NCI-H345 (cell line): ENCODE measurements at regions not wholly inside any gene's neighbourhood (a gene's known extent, or its start where the extent isn't known, plus 50 kb on each side); places are given as distances from the start of the nearest gene placed in this dataset.
"Not testable (repeated sequence)": the region's sequence is repeated elsewhere in the genome, so short reads cannot be mapped to it uniquely, and the experiment has no call there.

Experiments used
- DNase-seq: peaks from one replicate; lab custom pipeline; 2025; lab: John Stamatoyannopoulos, UW

DNA sequence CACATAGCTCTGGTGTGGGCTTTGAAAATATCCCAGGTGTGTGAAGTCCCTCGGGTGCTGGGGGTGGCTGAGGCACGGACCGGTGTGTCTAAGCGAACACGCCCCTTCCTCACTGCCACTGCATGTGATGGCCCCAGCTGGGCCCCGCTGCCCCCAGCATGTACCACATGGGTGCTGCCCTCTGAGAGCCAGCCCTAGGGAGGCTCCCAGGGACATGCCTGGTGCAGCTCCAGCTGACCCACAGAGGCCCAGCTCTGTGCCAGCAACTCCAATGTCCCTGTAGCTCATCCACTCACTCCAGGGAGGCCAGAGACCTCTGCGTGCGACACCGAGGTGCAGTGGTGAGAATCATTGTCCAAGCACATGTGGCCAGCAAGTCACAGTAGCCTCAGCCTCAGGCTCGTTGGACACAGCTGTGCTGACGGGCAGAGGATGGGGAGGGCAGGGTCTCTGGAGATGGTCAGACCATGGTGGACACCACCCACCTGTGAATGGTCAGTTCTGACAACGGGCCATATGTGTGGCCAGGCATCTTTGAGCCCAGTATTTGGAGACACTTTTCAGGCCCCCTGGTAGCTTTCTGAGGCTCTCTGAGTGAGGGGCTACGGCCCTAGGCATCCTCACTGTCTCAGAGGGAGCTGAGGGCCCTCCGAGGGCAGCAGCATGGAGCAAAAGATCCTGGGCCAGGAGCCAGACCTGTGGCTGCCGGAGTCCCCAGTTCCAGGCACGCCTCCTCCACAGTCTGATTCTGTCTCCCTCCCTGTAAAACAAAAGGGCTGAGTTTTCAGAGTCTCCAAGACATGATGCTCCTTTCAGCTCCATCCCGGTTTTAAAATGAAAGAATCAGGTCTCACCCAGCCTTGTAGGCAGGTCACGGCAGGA lies 220.7 kb downstream of the NDUFA10 start:
- no peak for DNase-seq

DNA sequence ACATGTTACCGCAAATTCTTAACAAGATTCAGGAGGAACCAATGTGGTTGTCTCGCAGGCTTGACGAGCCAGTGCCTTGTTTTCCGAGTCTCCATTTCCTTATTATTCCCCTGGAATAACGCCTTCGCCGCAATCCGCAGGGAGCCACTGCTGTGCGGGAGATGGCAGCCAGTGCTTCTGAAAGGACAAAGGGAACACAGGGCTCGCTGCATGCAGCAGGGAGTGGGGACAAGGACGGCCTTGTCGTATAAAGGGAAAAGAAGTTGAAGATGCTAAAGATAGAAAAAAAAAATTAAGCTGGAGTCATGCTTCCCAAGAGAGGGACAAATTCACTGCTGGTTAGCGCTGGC lies 221.4 kb downstream of the NDUFA10 start:
- no peak for DNase-seq

DNA sequence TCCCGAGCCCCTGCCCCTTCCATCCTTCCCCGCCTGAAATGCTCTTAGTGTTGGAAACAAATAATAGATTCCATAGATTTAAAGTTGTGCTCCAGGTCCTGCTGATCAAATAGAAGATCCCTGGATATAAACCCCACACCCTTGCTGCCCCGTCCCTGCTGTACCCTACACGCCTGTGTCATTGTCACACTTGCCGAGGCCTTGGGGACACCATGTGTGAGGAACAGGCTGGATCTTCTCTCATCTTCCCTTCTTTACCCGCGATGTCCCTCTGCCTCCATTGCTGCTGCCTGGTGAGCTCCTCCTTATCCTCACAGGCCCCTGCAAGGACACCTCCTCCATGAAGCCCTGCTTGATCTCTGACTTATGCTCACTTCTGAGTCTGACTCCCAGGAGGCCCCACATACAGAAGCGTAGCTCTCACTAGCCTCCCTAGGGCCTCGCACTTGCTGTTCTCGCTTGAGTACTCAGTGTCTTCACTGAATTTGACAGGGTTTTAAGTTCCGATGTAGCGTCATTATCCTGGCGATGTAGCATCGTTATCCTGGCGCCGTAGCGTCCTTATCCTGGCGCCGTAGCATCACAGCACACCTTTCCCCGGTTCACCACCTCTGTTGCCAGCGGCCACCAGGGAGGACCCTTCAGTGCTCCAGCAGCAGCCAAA lies 221.9 kb downstream of the NDUFA10 start:
- no peak for DNase-seq

DNA sequence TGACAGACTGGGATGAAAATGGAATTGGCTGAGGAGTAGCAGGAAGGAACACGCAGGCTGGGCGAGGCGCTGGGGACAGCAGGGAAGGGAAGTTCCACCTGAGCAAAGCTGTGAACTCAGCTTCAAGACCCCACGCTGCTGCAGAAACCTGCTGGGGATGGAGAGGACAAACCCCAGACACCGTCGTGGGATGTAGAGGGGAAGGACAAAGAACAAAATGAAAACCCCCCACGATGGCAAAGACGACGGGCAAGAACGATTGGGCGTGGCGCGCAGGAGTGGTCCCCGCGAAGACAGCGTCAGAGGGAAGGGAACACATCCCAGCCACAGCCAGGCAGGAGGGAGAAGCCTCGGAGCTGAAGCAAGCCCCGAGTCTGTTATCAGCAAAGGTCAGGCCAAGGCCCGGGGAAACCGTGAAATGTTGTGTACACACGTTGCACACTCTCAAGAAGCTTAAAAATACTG lies 222.9 kb downstream of the NDUFA10 start:
- no peak for DNase-seq

DNA sequence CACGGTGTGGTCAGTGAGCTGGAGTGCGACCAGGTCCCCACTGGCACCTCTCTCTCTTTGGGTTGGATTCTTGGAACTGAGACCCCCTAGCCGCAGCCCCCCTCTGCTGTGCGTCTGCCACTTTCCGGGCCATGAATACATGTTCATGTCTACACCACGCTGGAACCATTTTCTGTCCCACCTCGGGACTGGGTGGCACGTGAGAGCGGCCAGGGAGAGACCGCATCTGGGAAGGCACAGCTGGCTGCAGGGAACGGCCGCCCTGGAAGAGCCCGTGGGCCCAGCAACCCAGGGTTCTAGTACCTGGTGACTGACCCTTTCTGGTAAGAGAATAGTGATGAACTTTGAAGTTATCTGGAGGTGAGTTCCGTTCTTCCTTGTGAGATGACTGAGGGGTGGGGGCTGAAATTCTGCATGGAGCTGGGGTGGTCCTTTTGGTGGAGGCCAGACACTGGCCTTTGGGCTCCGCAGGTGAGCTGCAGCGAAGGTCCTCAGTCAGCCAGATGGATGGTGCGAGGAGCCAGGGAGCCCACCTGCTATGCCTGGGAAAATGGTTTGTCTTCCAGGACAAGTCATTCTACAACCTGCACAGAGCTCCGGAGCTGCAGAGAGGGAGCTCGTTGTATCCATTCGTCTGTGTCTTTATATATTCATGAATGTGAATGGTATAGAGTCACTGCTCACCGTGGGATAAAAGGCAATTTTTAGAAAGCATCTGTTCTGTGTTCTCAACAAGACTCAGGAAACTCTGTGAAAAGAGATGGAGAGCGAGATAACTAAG lies 223.5 kb downstream of the NDUFA10 start:
- no peak for DNase-seq

DNA sequence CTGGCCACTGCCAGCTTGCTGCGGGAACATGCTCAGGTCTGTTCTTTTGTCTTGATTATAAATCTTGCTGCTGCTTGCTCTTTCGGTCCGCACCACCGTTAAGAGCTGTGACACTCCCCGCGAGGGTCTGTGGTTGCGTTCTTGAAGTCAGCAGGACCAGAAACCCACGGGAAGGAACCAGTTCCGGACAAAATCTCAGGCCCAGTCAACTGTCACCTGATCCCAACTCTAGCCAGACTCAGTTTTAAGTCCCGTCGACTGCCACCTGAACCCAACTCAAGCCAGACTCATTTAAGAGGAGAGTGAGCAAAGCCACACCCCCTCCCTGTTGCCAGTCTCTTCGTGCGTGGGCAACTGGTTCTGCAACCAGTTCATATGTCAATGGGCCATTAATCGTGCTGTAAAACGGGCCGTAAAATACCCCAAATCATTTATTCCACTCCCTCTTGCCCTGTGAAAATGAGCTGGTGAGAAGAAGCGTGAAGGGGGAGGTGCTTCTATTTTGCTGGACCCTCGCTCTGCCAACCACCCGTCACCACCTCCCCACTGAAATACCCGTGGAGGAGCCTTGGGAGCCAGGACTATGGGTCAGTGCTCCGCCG lies 224.3 kb downstream of the NDUFA10 start:
- no peak for DNase-seq

DNA sequence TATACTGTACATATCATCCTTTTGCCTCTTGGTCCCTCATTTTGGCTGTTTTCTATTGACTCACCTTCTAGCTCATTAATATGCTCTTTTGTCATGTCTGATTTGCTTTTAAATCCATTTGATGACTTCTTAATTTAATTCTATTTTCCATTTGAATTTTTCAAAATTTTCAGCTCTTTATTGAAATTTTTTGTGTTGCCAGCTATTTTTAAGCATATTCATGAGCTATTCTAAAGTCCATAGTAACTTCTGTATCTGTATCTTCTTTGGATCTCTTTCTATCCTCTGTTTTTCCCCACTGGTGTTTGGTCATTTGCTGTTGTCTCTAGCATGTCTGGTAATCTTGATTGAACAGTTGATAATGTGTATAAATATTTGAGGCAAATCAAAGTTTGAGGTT lies 227.8 kb downstream of the NDUFA10 start:
- no peak for DNase-seq

DNA sequence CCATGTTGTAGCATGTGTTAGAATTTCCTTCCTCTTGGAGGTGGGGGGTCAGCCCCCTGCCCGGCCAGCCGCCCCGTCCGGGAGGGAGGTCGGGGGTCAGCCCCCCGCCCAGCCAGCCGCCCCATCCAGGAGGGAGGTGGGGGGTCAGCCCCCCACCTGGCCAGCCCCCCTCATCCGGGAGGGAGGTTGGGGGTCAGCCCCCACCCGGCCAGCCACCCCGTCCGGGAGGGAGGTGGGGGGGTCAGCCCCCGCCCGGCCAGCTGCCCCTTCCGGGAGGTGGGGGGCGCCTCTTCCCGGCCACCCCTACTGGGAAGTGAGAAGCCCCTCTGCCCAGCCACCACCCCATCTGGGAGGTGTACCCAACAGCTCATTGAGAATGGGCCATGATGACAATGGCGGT lies 229.4 kb downstream of the NDUFA10 start:
- DNase-seq, result not testable (repeated sequence)

DNA sequence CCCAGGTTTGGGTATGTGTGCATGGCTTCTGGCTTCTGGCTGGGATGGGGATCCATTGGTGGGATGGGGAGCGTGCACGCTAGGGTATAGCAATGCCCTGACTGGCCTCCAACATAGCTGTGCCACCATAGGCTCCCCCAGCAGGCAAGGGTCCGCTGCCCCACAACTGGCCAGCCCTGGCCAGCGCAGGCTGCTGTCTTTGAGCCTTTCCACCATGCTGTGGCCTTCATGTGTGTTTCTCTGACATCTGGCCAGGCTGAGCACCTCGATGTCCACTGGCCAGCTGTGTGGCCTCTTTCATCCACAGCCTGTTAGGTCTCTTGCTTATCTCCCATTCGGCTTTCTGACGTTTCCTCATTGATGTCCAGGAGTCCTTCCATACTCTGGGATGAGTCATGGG lies 231.3 kb downstream of the NDUFA10 start:
- no peak for DNase-seq

DNA sequence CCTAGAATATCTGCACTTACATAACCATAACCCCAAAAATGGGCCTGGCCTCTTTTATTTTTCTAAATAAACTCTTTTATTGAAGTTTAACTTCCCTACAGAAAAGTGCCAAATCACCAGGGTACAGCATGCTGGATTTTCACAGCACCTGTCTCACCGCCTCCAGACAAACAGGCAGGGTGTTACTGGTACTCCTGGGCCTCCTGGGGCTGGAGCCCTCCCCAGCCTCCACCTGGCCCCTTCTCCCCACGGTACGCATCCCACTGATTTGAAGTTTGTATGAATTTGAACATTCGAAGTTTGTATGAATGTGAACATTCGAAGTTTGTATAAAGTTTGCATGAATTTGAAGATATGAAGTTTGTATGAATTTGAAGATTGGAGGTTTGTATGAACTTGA lies 232.1 kb downstream of the NDUFA10 start:
- no peak for DNase-seq

DNA sequence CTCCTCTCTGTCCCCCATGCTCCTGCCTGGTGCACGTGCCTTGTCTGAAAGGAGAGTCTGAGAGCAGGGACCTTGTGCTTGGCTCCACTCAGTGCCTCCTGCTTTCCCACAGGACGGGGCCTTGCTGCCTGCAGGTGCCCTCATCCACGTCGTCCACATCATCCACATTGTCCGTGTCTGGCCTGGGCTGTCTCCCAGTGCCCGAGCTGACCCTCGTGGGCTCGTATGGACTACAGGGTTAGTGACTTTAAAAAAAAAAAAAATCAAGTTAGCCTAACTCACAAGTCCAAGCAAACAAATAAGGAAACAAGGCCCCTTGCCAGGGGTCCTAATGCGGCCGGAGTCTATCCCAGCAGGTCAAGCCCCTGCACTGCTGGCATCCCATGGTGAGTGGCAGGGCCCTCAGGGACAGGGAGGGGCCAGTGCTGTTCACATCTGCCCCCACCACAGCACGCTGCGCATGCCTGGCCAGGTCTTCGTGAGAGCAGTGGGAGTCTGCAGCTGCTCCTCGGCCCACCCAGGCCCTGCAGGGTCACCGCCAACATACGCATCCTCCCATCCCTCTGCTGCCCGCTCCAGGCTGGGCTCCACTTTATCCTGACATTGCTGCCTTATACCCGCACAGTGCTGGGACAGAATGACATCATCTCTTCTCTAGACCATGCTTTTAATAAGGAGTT lies 232.6 kb downstream of the NDUFA10 start:
- DNase-seq, result no peak

DNA sequence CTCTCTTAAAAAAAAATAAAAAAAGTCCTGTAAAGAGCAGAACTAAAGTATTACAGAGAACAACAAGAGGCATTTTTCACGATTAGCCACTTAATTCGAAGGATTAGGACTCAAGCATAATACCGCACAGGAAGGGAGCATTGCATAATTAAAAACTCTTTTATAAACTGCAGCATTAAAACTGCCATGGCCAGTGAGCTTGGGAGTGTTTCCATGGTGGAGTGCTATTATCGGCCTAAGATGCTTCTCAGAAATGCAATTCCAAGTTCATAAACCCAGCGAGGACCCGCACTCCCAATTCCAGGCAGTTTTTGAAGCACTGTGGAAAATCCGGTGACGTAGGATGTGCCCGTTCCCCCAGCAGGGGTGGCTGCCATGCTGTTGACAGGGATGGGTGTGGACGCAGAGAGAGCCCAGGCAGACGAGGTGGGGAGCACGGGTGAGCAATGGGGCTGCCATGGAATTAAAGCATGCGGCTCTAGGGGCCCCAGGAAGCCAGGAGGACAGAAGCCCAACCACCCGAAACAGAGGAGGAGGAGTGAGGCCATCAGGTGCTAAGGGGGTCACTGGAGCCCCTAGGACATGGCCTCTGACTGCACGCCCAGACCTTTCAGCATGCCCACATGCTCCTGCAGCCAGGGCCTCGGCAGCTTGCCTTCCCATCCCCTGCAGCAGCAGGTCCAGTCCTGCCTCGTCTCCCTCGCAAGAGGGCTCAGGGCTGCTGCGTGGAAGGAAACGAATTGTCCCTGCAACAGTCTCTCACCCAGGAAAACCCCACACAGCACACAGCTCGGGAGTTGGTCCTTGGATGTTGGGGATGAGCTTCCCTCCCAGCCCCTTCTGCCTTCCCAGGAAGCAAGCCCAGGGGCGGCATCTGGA lies 233.4 kb downstream of the NDUFA10 start:
- no peak for DNase-seq

DNA sequence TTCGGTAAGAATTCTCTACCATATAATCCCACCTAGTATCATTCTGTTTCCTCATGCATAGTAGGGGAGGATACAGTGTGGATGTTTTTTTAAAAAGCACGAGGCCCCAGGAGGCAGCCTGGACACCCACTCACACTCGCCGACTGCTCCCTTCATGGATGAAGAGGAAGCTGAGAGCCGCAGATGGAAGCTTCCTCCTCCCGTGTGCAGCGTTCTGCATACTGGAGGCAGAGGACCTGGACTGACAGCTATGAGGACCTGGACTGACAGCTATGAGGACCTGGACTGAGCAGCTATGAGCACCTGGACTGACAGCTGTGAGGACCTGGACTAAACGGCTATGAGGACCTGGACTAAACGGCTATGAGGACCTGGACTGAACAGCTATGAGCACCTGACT lies 234.4 kb downstream of the NDUFA10 start:
- DNase-seq, result no peak

DNA sequence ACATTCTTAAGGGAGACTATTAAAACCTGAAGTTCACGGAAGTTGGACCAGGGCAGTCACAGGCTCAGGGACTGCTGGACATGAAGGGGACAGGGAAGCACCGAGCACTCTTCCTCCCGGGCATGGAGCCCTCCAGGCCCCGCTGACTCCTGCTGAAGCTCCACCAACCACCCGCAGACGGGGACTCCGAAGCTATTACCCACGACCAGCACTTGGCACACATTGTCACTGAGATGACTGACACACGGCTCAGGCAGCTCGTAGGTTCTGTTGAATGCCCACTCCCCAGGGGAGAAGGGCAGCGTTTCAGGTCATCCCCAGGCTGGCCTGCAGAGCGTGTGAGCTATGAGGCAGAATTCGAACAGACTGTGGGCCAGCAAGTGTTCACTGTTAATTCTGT lies 234.8 kb downstream of the NDUFA10 start:
- no peak for DNase-seq

DNA sequence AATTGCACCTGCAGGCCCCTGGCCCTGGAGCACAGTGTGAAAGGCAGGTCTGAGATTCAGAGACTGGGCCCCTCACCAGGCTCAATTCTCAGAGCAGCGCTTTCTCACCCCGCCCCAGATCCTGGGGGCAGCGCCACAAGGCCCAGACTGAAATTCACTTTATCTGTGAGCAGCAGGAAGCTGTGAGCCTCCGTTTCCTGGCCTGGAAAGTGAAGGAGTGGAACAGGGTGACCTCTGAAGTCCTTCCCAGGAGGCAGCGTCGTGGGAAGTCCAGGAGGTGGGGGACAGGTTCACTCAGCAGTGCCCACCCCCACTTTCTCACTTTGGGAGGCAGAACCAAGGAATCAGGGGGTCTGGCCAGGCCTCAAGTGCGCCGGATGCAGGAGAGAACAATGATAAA lies 235.4 kb downstream of the NDUFA10 start:
- DNase-seq, result no peak

DNA sequence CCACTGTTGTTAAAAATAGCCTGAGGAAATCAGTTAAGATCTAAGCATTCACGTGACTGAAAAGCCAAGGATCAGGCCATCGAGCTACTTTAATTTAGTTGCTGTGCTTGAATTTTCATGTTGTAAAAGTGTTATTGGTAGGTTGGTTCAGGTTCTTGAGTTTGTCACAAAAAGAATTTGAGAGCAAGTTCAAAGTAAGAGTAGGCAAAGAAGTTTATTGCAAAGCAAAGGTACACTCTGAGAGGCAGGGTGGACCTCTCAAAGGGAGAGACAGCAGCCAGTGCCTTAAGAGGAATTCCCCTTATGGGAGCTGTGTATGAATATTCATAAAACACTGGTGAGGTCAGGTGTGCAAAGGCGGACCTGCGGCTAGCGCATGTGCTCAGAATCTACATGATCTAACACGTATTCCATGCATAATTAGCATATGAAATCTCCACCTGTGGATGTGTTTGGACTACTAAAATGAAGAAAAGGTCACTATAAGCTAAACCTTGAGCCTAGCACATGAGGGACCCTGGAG lies 236.5 kb downstream of the NDUFA10 start:
- no peak for DNase-seq

DNA sequence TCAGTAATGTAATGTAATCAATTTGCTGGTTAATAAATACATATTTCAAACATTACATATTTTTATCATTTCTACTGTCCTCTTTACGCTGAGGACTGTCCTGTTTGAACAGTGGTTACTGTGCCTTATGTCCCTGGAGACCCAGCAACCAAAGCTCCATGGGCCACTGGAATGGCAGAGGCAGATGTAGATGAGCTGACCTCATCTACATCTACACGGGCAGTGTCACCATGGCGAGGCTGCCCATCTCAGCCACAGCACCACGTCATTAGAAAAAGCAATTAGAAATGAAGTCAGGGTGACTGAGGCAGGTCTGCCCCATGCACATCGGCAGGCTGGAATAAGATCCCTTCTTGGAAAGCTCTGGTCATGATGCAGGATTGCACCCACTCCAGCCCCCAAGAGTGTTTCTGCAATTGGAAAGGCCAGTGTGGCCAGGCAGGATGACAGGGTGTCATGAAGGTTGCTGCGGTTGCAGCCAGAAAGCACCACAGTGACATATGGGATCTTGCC lies 237.5 kb downstream of the NDUFA10 start:
- no peak for DNase-seq

DNA sequence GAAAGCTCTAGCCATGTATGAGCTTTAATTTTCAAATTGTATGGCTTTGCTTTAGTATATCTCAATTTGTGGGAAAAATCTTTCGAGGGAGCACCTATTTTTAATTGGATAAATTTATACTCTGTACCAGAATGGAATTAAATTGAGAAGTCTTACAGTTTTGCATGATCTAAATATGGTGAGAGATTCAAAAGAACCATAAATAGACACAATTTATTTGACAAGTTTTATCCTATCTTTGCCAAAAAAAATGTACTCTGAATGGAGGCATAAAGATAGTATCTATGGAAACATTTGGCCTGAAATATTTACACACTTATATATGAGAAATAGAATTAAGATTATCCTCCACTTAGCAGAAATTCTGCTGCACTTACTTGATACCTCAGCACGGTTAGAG lies 238.4 kb downstream of the NDUFA10 start:
- DNase-seq, result no peak

DNA sequence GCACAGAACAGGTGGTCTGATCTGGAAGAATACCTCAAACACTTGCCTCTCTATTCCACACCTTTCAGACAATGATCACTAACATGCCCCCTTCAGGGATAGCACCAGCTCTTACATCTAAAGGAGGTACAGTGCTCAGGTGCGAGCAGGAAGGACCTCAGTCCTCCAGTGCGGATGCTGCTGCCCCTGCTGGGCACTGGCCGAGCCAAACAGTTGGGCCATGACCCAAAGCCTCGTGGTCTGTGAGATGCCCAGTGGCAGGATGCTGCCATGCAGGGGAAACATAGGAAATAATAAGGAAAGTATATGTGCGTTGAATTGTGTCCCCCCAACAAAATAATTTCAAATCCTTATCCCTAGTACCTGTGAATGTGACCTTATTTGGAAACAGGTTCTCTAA lies 243.7 kb downstream of the NDUFA10 start:
- no peak for DNase-seq

DNA sequence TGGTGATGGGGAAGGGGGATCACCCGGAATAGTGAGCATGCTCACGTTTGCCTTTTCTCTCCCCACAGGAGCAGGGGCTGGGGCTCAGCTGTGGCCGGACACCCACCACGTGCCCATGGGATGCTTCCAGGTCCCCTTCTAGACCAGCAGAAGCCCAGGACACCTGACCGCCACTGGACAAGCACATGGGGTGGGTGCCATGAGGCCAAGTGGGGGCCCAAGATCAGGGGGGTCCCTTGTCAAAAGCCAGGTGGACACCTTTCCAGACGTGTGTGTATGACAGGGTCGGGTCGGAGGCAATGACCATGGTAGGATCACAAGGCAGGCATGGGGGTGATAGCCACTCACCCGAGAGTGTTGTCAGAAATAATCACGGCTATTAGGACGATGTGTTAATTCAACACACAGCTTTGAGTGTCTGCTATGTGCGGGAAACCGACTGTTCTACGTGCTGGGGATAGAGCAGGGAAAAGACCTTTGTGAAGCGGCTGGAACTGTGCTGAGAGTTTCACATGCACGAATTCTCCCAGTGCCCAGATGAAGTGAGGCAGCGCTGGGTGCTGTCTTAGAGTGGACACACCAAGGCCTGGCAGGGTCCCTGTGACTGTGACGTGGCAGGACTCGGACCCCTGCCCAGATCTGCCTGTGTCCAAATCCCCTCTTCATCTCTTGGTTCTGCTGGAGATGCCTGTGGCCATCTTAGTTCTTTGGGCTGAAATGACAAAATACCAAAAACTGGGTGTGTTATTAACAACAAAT lies 244.7 kb downstream of the NDUFA10 start:
- DNase-seq, result no peak
